ENCODE measurements at regions not wholly inside any gene's neighbourhood (a gene's known extent, or its start where the extent isn't known, plus 50 kb on each side); places are given as distances from the start of the nearest gene placed in this dataset.

- no peaks in the 10 kb centered on the region; the same call in 1 of the 2 replicates for H3K36me3 Mint-ChIP-seq (ENCODE audit: low read depth)
These were observed 1477.3 kb downstream of the CDH8 start for GRCh38 chr16:60558936-60559335.

GRCh38 chr16:60553090-60553757 is 1483.0 kb downstream of the CDH8 start:
- DNase-seq = no peak
- H3K27ac Mint-ChIP-seq = no peak overlapping the region
- TF ChIP-seq, protein P1, sequence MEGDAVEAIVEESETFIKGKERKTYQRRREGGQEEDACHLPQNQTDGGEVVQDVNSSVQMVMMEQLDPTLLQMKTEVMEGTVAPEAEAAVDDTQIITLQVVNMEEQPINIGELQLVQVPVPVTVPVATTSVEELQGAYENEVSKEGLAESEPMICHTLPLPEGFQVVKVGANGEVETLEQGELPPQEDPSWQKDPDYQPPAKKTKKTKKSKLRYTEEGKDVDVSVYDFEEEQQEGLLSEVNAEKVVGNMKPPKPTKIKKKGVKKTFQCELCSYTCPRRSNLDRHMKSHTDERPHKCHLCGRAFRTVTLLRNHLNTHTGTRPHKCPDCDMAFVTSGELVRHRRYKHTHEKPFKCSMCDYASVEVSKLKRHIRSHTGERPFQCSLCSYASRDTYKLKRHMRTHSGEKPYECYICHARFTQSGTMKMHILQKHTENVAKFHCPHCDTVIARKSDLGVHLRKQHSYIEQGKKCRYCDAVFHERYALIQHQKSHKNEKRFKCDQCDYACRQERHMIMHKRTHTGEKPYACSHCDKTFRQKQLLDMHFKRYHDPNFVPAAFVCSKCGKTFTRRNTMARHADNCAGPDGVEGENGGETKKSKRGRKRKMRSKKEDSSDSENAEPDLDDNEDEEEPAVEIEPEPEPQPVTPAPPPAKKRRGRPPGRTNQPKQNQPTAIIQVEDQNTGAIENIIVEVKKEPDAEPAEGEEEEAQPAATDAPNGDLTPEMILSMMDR (IDR thresholded peaks at IDR 0.05) = no peak
- no peak overlapping the region for H3K4me3 Mint-ChIP-seq
- H3K36me3 Mint-ChIP-seq (ENCODE audit: low read depth) = no peaks in the 10 kb centered on the region; the same call in 1 of the 2 replicates
- H3K9me3 Mint-ChIP-seq = peaks cover 37% of the 10 kb centered on the region
- no peaks in the 10 kb centered on the region for H3K4me1 Mint-ChIP-seq (ENCODE audit: low read depth)
- H3K27me3 Mint-ChIP-seq (ENCODE audit: insufficient read depth) = peaks cover 1% of the 10 kb centered on the region; the same call in 1 of the 2 replicates

More at GRCh38 chr16:60558936-60559335, 1477.3 kb downstream of the CDH8 start:
- no peaks in the 10 kb centered on the region; the same call in 1 of the 2 replicates for H3K27me3 Mint-ChIP-seq (ENCODE audit: insufficient read depth)
- H3K4me1 Mint-ChIP-seq (ENCODE audit: low read depth) = no peaks in the 10 kb centered on the region
- no peak overlapping the region for H3K27ac Mint-ChIP-seq
- TF ChIP-seq, protein P1 (IDR thresholded peaks at IDR 0.05) = no peak
- peaks cover 39% of the 10 kb centered on the region for H3K9me3 Mint-ChIP-seq
- no peak for DNase-seq
- no peak overlapping the region for H3K4me3 Mint-ChIP-seq

DNA sequence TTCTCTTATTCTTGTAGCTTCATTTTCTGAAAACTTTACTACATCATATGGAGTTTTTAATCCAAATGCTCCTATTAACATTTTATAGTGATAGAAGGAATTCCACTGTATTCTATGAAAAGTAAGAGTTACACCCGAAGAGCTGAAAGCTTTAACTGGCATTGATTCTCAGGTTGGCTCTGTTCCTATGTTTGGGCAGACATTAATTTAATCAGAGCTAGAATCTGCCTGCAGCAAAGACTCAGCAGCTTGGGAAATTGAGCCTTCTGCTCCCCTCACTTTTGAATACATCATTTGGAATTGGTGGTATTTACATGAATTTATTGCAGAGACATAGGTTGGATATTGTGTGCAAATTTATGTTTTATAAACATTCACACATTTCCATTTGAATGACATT is 1494.7 kb downstream of the CDH8 start:
- Mint-ChIP-seq H3K27me3 (ENCODE audit: insufficient read depth) (no peaks in the 10 kb centered on the region), H3K36me3 (ENCODE audit: low read depth) (no peaks in the 10 kb centered on the region), H3K4me1 (ENCODE audit: low read depth) (no peaks in the 10 kb centered on the region), H3K27ac (no peak overlapping the region), H3K4me3 (no peak overlapping the region), H3K9me3 (peaks cover 21% of the 10 kb centered on the region)
- no peak for DNase-seq
- TF ChIP-seq, protein P1 (IDR thresholded peaks at IDR 0.05) = no peak

DNA sequence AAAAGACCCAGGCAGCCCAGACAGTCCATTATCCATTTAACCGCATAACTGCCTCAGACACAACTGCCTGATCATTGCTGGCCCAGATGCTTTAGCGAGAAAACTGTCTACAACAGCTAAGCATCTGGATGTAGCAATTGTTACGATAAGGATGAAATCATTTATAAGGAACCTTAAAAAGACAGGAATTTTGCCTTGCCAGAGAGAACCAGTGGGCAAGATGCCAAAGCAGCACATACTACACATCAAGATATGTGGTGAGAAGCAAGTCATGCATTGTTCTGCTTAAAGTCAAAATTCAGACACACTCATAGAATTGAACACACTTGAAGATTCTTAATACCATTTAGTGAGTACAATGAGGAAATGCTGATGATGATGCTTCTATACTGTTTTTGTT is 1525.3 kb downstream of the CDH8 start:
- no peaks in the 10 kb centered on the region for H3K4me1 Mint-ChIP-seq (ENCODE audit: low read depth)
- TF ChIP-seq, protein P1 (IDR thresholded peaks at IDR 0.05) = no peak
- H3K27ac Mint-ChIP-seq = no peak overlapping the region
- no peaks in the 10 kb centered on the region for H3K27me3 Mint-ChIP-seq (ENCODE audit: insufficient read depth)
- no peaks in the 10 kb centered on the region for H3K36me3 Mint-ChIP-seq (ENCODE audit: low read depth)
- no peak for DNase-seq
- H3K4me3 Mint-ChIP-seq = no peak overlapping the region
- peaks cover 19% of the 10 kb centered on the region for H3K9me3 Mint-ChIP-seq

DNA sequence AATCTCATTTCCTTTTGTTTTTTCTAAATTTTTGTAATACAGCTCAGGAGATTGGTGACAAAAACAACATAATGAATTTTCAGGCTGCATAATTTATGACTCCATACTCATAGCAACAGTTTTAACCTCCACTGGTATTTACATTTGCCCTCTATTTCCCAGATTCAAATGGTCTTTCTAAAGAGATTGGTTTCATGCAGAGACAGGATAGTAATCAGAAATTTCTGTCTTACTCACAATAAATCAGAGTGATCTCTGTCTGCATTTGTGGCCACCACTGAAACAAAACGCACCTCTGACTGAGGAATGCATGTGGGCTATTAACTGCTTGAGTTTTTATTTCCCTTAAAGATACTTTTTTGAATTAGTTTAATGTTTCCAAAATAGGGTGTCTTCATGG is 1526.0 kb downstream of the CDH8 start:
- H3K4me1 Mint-ChIP-seq (ENCODE audit: low read depth) = no peaks in the 10 kb centered on the region
- H3K27ac Mint-ChIP-seq = no peak overlapping the region
- TF ChIP-seq, protein P1 (IDR thresholded peaks at IDR 0.05) = no peak

More for the DNA sequence above, 1526.0 kb downstream of the CDH8 start:
- no peak for DNase-seq
- Mint-ChIP-seq H3K27me3 (ENCODE audit: insufficient read depth) (no peaks in the 10 kb centered on the region), H3K4me3 (no peak overlapping the region), H3K9me3 (peaks cover 19% of the 10 kb centered on the region), H3K36me3 (ENCODE audit: low read depth) (no peaks in the 10 kb centered on the region)
